ENCODE measurements at regions not wholly inside any gene's neighbourhood (a gene's known extent, or its start where the extent isn't known, plus 50 kb on each side); places are given as distances from the start of the nearest gene placed in this dataset.
A peak's percentile ranks its signal among the peaks of the same experiment; 100 is the strongest.

DNA sequence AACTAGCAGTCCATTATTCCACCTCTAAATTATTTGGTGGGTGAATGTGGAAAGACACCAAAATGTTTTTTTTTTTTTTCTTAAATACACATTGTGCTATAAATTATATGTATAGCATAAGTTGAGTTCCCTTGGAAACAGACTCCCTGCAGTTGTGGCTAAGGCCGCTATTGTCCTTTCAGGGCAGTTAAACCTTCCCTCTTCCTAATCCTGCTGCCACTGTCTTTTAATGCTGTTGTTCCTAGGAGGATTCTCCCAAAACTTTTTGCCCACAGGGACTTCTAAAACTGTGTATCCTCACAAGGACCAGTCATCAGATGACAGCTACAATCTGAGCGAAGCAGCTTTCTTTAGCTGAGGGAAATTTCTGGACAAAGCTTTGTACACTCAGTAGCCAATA lies 478.9 kb upstream of the CHORDC1 start:
- BruUV-seq (replicated peaks), result no TSS peak
- TF ChIP-seq CTCF (conservative IDR thresholded peaks at IDR 0.05; ENCODE audit: low read depth, low read length) (no peak), EZH2 (IDR thresholded peaks at IDR 0.05; ENCODE audit: borderline replicate concordance, low read depth, low read length, poor library complexity, severe bottlenecking) (no peak)
- Histone ChIP-seq H3K9me3 (ENCODE audit: low read depth, low read length, poor library complexity, severe bottlenecking) (no peaks in the 10 kb centered on the region), H3K4me3 (ENCODE audit: low read depth, low read length, poor library complexity, severe bottlenecking) (no peak overlapping the region), H3K4me1 (ENCODE audit: insufficient read depth, low read length, poor library complexity, severe bottlenecking) (no peaks in the 10 kb centered on the region), H3K36me3 (ENCODE audit: insufficient read depth, low read length, poor library complexity, severe bottlenecking) (no peaks in the 10 kb centered on the region), H3K27me3 (replicated peaks; ENCODE audit: insufficient read depth, low read depth, low read length, poor library complexity) (no peaks in the 10 kb centered on the region), H3K27ac (ENCODE audit: low read depth, low read length, poor library complexity, severe bottlenecking) (no peak overlapping the region)
- intact Hi-C loops (cut with micrococcal nuclease; ENCODE audit: unreplicated experiment), result no loop called here
- POLR2A ChIA-PET (ENCODE audit: low non-redundant PET), result no interaction called here
- CTCF ChIA-PET, result no interaction called here
- DNase-seq (ENCODE audit: low spot score), result no peak

DNA sequence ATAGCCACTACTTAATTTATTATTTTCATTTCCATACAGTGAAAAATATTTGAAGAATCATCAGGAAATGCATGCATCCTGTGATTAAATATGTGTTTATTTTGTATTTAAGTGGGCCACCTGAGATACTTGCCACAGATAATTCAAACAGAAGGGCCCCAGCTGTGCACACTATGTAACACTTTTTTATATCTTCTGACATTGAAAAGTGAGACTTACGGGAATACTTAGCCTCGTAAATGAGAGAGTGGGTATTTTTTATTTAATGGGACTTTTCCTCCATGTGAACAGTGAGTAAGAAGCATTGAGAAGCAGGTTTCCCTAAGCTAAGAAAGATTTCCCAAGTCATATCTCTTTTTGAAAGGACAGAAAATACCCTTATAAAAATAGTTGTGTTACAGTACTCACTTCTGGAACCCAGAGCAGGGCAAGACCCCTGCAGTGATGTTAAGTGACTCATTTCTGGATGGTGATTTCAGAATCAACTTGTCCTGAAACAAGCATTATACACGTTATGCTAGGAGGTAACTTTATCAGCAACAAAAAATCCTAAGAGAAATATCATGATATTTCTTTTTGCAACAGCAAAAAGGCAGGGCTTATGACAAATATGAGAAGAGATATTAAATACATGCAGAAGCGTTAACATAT lies 478.1 kb upstream of the CHORDC1 start:
- Histone ChIP-seq H3K4me1 (ENCODE audit: insufficient read depth, low read length, poor library complexity, severe bottlenecking) (no peaks in the 10 kb centered on the region), H3K27me3 (replicated peaks; ENCODE audit: insufficient read depth, low read depth, low read length, poor library complexity) (no peaks in the 10 kb centered on the region), H3K27ac (ENCODE audit: low read depth, low read length, poor library complexity, severe bottlenecking) (no peak overlapping the region), H3K4me3 (ENCODE audit: low read depth, low read length, poor library complexity, severe bottlenecking) (no peak overlapping the region), H3K36me3 (ENCODE audit: insufficient read depth, low read length, poor library complexity, severe bottlenecking) (no peaks in the 10 kb centered on the region), H3K9me3 (ENCODE audit: low read depth, low read length, poor library complexity, severe bottlenecking) (no peaks in the 10 kb centered on the region)
- intact Hi-C loops (cut with micrococcal nuclease; ENCODE audit: unreplicated experiment), result no loop called here
- ChIA-PET POLR2A (ENCODE audit: low non-redundant PET) (no interaction called here), CTCF (no interaction called here)
- TF ChIP-seq EZH2 (IDR thresholded peaks at IDR 0.05; ENCODE audit: borderline replicate concordance, low read depth, low read length, poor library complexity, severe bottlenecking), result no peak
- no peak for TF ChIP-seq CTCF (conservative IDR thresholded peaks at IDR 0.05; ENCODE audit: low read depth, low read length)
- no TSS peak for BruUV-seq (replicated peaks)
- DNase-seq (ENCODE audit: low spot score), result peak; percentile 5

DNA sequence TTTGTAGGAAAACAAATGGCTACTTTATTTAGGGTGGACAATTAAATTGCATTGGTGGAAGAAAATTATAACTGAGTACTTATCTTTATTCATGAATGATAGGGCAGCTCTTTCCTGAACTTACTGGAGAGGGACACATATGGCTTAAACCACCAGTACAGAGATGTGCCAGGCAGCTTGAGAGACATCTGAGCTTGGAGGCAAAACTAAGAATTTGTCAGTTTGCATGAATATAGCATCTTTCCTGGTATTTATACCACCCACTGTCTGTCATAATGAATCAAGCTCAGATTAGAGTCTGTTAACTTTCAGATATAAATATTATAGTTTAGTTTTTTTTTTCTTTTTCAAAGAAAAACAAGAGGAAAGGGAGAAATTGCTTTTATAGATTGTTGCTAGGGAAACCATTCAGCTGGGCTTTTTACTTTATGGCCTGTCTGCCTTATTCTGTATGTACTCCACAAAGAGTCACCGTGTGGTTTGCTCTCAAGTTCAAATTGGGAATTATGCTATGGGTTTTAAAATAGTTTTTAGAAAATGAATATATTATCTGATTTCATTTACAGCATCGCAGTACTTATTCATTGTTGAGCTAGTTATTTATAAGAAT lies 477.0 kb upstream of the CHORDC1 start:
- no peak for DNase-seq (ENCODE audit: low spot score)
- ChIA-PET POLR2A (ENCODE audit: low non-redundant PET) (no interaction called here), CTCF (no interaction called here)
- Histone ChIP-seq H3K4me3 (ENCODE audit: low read depth, low read length, poor library complexity, severe bottlenecking) (no peak overlapping the region), H3K27ac (ENCODE audit: low read depth, low read length, poor library complexity, severe bottlenecking) (no peak overlapping the region), H3K27me3 (replicated peaks; ENCODE audit: insufficient read depth, low read depth, low read length, poor library complexity) (no peaks in the 10 kb centered on the region), H3K4me1 (ENCODE audit: insufficient read depth, low read length, poor library complexity, severe bottlenecking) (no peaks in the 10 kb centered on the region), H3K9me3 (ENCODE audit: low read depth, low read length, poor library complexity, severe bottlenecking) (no peaks in the 10 kb centered on the region), H3K36me3 (ENCODE audit: insufficient read depth, low read length, poor library complexity, severe bottlenecking) (no peaks in the 10 kb centered on the region)
- no peak for TF ChIP-seq EZH2 (IDR thresholded peaks at IDR 0.05; ENCODE audit: borderline replicate concordance, low read depth, low read length, poor library complexity, severe bottlenecking)
- no peak for TF ChIP-seq CTCF (conservative IDR thresholded peaks at IDR 0.05; ENCODE audit: low read depth, low read length)
- intact Hi-C loops (cut with micrococcal nuclease; ENCODE audit: unreplicated experiment), result no loop called here
- no TSS peak for BruUV-seq (replicated peaks)
